GM12878 (cell line): ENCODE measurements at regions not wholly inside any gene's neighbourhood (a gene's known extent, or its start where the extent isn't known, plus 50 kb on each side); places are given as distances from the start of the nearest gene placed in this dataset.

Experiments used
- ATAC-seq: fragments of 200-7000 bp; cut with Tn5 transposase; 3 replicates; pipeline ENCODE4 v1.9.1; 2020; ENCODE audit warnings: mild to moderate bottlenecking, moderate library complexity
- BruUV-seq: library from RNA; stranded (reverse); fragments of 400-500 nt; replicated peaks from 2 replicates; lab custom pipeline; 2021; lab: Mats Ljungman, UMichigan
- CTCF ChIA-PET: fragments of 300-600 bp; sonication (Branson Sonifier 250); formaldehyde crosslinking; extraction: SDS; loops from one replicate; lab custom pipeline; 2021; ENCODE audit warnings: inconsistent platforms; lab: Yijun Ruan, JAX
- POLR2A ChIA-PET: fragments of 350-600 bp; formaldehyde crosslinking; extraction: SDS; loops from one replicate; lab custom pipeline; 2021; ENCODE audit warnings: inconsistent platforms; lab: Charles Lee
- RAD21 ChIA-PET: fragments of 300-600 bp; sonication (Branson Sonifier 250); formaldehyde crosslinking; loops from one replicate; lab custom pipeline; 2023; ENCODE audit warnings: antibody characterized with exemption; ENCODE audit not compliant: unreplicated experiment; lab: Charles Lee
- SMC1A ChIA-PET: fragments of 300-600 bp; sonication (Branson Sonifier 250); formaldehyde crosslinking; loops from one replicate; lab custom pipeline; 2023; ENCODE audit not compliant: unreplicated experiment, uncharacterized antibody; lab: Charles Lee
- DNase-seq: peaks from one replicate; pipeline ENCODE4 v3.0.0-alpha.2; 2011; ENCODE audit warnings: low read depth, low spot score
- FAIRE-seq: peaks from 3 replicates; lab custom pipeline; 2011; peaks lifted over from hg19 to GRCh38; lab: Jason Lieb, UNC
- H2AFZ ChIP-seq: 2 replicates; pipeline ENCODE4 v1.6.0; 2011; ENCODE audit warnings: low read depth, low read length, control low read depth; ENCODE audit not compliant: control insufficient read depth
- H3K27ac ChIP-seq: 2 replicates; pipeline ENCODE4 v1.5.1; 2011; ENCODE audit warnings: control low read depth; ENCODE audit not compliant: control insufficient read depth, insufficient read depth
- H3K27me3 ChIP-seq, 2 experiments: replicated peaks in 1 of 2; 2 replicates each; pipeline versions ENCODE4 v1.6.0 to v1.6.1; 2011; ENCODE audit warnings: low read length in 1 of 2; ENCODE audit not compliant: control insufficient read depth in 2 of 2, insufficient read depth in 2 of 2
- H3K36me3 ChIP-seq, 2 experiments: 2 replicates each; pipeline ENCODE4 v1.5.1; 2011; ENCODE audit warnings: low read length in 1 of 2; ENCODE audit not compliant: control insufficient read depth in 2 of 2, insufficient read depth in 2 of 2
- H3K4me1 ChIP-seq: 2 replicates; pipeline ENCODE4 v1.6.1; 2011; ENCODE audit warnings: mild to moderate bottlenecking, low read length, moderate library complexity, mixed read lengths; ENCODE audit not compliant: control insufficient read depth, insufficient read depth
- H3K4me2 ChIP-seq: 2 replicates; pipeline ENCODE4 v1.6.0; 2011; ENCODE audit warnings: control low read depth; ENCODE audit not compliant: control insufficient read depth, insufficient read depth
- H3K4me3 ChIP-seq: fragments of 200-600 bp; sonication (generic); 2 replicates; pipeline ENCODE4 v1.5.1; 2016
- H3K79me2 ChIP-seq: 2 replicates; pipeline ENCODE4 v1.6.0; 2011; ENCODE audit warnings: low read length; ENCODE audit not compliant: control insufficient read depth, insufficient read depth
- H3K9ac ChIP-seq: 2 replicates; pipeline ENCODE4 v1.8.0; 2011; ENCODE audit warnings: low read length, control low read depth, mixed read lengths; ENCODE audit not compliant: control insufficient read depth, insufficient read depth
- H3K9me3 ChIP-seq: replicated peaks from 3 replicates; pipeline ENCODE4 v1.5.1; 2011; ENCODE audit warnings: mild to moderate bottlenecking, low read length; ENCODE audit not compliant: control insufficient read depth, insufficient read depth
- H4K20me1 ChIP-seq: 2 replicates; pipeline ENCODE4 v1.6.0; 2011; ENCODE audit not compliant: control insufficient read depth, insufficient read depth
- ATF7 ChIP-seq: fragments of 450-650 bp; IDR thresholded peaks from 2 replicates; pipeline ENCODE4 v1.6.1; 2016; ENCODE audit warnings: low read depth, mild to moderate bottlenecking
- CREM ChIP-seq: IDR thresholded peaks from 2 replicates; pipeline ENCODE4 v1.6.1; 2014; ENCODE audit warnings: antibody characterized with exemption, low read depth
- EGR1 ChIP-seq, 2 experiments: IDR thresholded peaks; 1 replicate in 1 of 2; 2 replicates in 1 of 2; pipeline ENCODE4 v1.6.1; 2011 to 2012; ENCODE audit warnings: low read depth in 2 of 2, low read length in 2 of 2, borderline replicate concordance in 1 of 2, mild to moderate bottlenecking in 1 of 2, moderate library complexity in 1 of 2
- JUNB ChIP-seq: IDR thresholded peaks from 2 replicates; pipeline ENCODE4 v1.6.1; 2016; ENCODE audit warnings: antibody characterized with exemption, mild to moderate bottlenecking
- JUND ChIP-seq: IDR thresholded peaks from 2 replicates; pipeline ENCODE4 v1.6.1; 2012; ENCODE audit warnings: low read depth, mild to moderate bottlenecking, low read length, improper control_type of control experiment, moderate library complexity
- MTA2 ChIP-seq: fragments of 450-650 bp; IDR thresholded peaks from 2 replicates; pipeline ENCODE4 v1.6.1; 2016; ENCODE audit warnings: low read depth, mild to moderate bottlenecking, moderate library complexity
- NBN ChIP-seq: fragments of 450-650 bp; IDR thresholded peaks from 2 replicates; pipeline ENCODE4 v1.6.1; 2016
- POLR2AphosphoS2 ChIP-seq: IDR thresholded peaks from 2 replicates; pipeline ENCODE4 v1.6.1; 2011; ENCODE audit warnings: low read depth, mild to moderate bottlenecking, low read length, improper control_type of control experiment, moderate library complexity
- RAD51 ChIP-seq: fragments of 450-650 bp; IDR thresholded peaks from 2 replicates; pipeline ENCODE4 v1.6.1; 2016; ENCODE audit warnings: moderate library complexity, mild to moderate bottlenecking, inconsistent platforms
- RUNX3 ChIP-seq: IDR thresholded peaks from 2 replicates; pipeline ENCODE4 v1.6.1; 2012; ENCODE audit warnings: low read length, inconsistent platforms
- SPI1 ChIP-seq: IDR thresholded peaks from 2 replicates; pipeline ENCODE4 v1.6.1; 2011; ENCODE audit warnings: low read depth, mild to moderate bottlenecking, low read length, moderate library complexity, borderline replicate concordance; ENCODE audit not compliant: insufficient read depth
- SRF ChIP-seq, 2 experiments: IDR thresholded peaks; 2 replicates each; pipeline ENCODE4 v1.6.1; 2011; ENCODE audit warnings: low read depth in 2 of 2, low read length in 2 of 2, mild to moderate bottlenecking in 1 of 2, moderate library complexity in 1 of 2
- TCF12 ChIP-seq: IDR thresholded peaks from 2 replicates; pipeline ENCODE4 v1.6.1; 2011; ENCODE audit warnings: low read depth, mild to moderate bottlenecking, low read length
- ZNF384 ChIP-seq: IDR thresholded peaks from 2 replicates; pipeline ENCODE4 v1.6.1; 2012; ENCODE audit warnings: low read depth, mild to moderate bottlenecking, low read length, improper control_type of control experiment, borderline replicate concordance
- WGBS: methylation state at CpG from one replicate; pipeline ENCODE4 v1.1.6; 2016; ENCODE audit warnings: low lambda C conversion rate; ENCODE audit not compliant: insufficient replicate concordance, insufficient coverage; ENCODE audit errors: missing lambda C conversion rate; 5-methylcytosine and 5-hydroxymethylcytosine counted together
- in situ Hi-C: fragments of 300-500 bp; cut with MboI; formaldehyde crosslinking; loops from 9 replicates; pipeline ENCODE4 v1.14.3; 2018; ENCODE audit warnings: mixed read lengths
- intact Hi-C: fragments of 100-400 bp; cut with micrococcal nuclease; formaldehyde crosslinking; loops from one replicate; pipeline ENCODE4 v1.14.2; 2022; ENCODE audit not compliant: unreplicated experiment
- TF ChIP-seq, protein P1 (sequence below): fragments of 450-650 bp; formaldehyde crosslinking; IDR thresholded peaks from 2 replicates; pipeline ENCODE4 v1.4.0; 2020; ENCODE audit warnings: mild to moderate bottlenecking, moderate library complexity
- TF ChIP-seq, protein P2 (sequence below): IDR thresholded peaks from 2 replicates; pipeline ENCODE4 v1.6.1; 2011; ENCODE audit warnings: borderline replicate concordance, low read depth, mild to moderate bottlenecking, moderate library complexity, low read length; ENCODE audit not compliant: insufficient read depth, poor library complexity, severe bottlenecking
- TF ChIP-seq, protein P3 (sequence below): fragments of 450-650 bp; IDR thresholded peaks from 2 replicates; pipeline ENCODE4 v1.6.1; 2017; ENCODE audit warnings: low read depth, mild to moderate bottlenecking, moderate library complexity

DNA sequence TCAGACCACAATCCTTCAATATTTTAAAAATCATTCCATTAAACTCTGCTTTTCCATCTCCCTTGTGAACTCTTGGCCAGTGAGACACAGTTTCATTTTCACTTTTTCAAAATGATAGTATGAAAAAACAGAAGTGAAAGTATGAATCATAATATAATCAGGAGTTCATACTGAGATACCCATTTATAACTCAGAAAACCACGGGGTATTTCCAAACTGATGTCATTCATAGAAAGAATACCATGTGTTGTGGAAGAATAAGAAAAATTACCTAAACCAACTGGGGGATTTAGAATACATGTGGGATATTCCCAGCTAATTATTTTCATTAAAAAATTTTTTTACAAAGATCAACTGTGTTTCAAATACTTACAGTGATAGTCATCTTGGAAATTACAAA lies 149.9 kb downstream of the MRPL39 start:
- RAD21 ChIA-PET = interaction anchor here (1.0 to 3.8 kb wide), 5 partner anchors 29 to 104 kb away, joined by 4 to 48 read pairs (median 20); no protein-coding TSS in a partner anchor
- DNase-seq = peak; percentile 83
- TF ChIP-seq, protein P1, sequence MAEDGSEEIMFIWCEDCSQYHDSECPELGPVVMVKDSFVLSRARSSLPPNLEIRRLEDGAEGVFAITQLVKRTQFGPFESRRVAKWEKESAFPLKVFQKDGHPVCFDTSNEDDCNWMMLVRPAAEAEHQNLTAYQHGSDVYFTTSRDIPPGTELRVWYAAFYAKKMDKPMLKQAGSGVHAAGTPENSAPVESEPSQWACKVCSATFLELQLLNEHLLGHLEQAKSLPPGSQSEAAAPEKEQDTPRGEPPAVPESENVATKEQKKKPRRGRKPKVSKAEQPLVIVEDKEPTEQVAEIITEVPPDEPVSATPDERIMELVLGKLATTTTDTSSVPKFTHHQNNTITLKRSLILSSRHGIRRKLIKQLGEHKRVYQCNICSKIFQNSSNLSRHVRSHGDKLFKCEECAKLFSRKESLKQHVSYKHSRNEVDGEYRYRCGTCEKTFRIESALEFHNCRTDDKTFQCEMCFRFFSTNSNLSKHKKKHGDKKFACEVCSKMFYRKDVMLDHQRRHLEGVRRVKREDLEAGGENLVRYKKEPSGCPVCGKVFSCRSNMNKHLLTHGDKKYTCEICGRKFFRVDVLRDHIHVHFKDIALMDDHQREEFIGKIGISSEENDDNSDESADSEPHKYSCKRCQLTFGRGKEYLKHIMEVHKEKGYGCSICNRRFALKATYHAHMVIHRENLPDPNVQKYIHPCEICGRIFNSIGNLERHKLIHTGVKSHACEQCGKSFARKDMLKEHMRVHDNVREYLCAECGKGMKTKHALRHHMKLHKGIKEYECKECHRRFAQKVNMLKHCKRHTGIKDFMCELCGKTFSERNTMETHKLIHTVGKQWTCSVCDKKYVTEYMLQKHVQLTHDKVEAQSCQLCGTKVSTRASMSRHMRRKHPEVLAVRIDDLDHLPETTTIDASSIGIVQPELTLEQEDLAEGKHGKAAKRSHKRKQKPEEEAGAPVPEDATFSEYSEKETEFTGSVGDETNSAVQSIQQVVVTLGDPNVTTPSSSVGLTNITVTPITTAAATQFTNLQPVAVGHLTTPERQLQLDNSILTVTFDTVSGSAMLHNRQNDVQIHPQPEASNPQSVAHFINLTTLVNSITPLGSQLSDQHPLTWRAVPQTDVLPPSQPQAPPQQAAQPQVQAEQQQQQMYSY = 0 out of 2 replicates have a peak, but pooled peaks have one; percentile 21
- TF ChIP-seq RUNX3 = peak; percentile 100
- TF ChIP-seq ATF7 = peak; percentile 99
- no peak for TF ChIP-seq POLR2AphosphoS2
- peak; percentile 100 for TF ChIP-seq JUNB
- TF ChIP-seq JUND = peak; percentile 91
- no peak for TF ChIP-seq EGR1 (IDR thresholded peaks at IDR 0.05; ENCODE audit: borderline replicate concordance in 1 of 2, low read depth in 2 of 2, low read length in 2 of 2)
- TF ChIP-seq NBN = peak; percentile 71; the same call in 1 of the 2 replicates
- 0 out of 2 replicates have a peak, but pooled peaks have one; percentile 49 for TF ChIP-seq TCF12
- TF ChIP-seq ZNF384 = peak; percentile 50; the same call in 1 of the 2 replicates
- TF ChIP-seq, protein P2, sequence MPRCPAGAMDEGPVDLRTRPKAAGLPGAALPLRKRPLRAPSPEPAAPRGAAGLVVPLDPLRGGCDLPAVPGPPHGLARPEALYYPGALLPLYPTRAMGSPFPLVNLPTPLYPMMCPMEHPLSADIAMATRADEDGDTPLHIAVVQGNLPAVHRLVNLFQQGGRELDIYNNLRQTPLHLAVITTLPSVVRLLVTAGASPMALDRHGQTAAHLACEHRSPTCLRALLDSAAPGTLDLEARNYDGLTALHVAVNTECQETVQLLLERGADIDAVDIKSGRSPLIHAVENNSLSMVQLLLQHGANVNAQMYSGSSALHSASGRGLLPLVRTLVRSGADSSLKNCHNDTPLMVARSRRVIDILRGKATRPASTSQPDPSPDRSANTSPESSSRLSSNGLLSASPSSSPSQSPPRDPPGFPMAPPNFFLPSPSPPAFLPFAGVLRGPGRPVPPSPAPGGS = peak; percentile 98
- TF ChIP-seq MTA2 = no peak
- peak; percentile 94 for TF ChIP-seq SPI1
- TF ChIP-seq CREM = peak; percentile 97
- peak; percentile 73 for TF ChIP-seq RAD51
- TF ChIP-seq SRF (IDR thresholded peaks at IDR 0.05; ENCODE audit: low read depth in 2 of 2, low read length in 2 of 2) = peak in 1 of 2 experiments; percentile 64; a peak in 1 of 4 replicates
- TF ChIP-seq, protein P3, sequence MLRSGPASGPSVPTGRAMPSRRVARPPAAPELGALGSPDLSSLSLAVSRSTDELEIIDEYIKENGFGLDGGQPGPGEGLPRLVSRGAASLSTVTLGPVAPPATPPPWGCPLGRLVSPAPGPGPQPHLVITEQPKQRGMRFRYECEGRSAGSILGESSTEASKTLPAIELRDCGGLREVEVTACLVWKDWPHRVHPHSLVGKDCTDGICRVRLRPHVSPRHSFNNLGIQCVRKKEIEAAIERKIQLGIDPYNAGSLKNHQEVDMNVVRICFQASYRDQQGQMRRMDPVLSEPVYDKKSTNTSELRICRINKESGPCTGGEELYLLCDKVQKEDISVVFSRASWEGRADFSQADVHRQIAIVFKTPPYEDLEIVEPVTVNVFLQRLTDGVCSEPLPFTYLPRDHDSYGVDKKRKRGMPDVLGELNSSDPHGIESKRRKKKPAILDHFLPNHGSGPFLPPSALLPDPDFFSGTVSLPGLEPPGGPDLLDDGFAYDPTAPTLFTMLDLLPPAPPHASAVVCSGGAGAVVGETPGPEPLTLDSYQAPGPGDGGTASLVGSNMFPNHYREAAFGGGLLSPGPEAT = peak; percentile 100

More for the DNA sequence above, 149.9 kb downstream of the MRPL39 start:
- no peaks in the 10 kb centered on the region for H4K20me1 ChIP-seq
- ATAC-seq (peak; percentile 60), FAIRE-seq (no peak)
- peaks cover 52% of the 10 kb centered on the region for H3K4me1 ChIP-seq
- H2AFZ ChIP-seq = no peak overlapping the region
- no peaks in the 10 kb centered on the region for H3K27me3 ChIP-seq
- peak overlapping the region; percentile 62; the same call in 1 of the 2 replicates for H3K4me2 ChIP-seq
- in situ Hi-C loops (no loop called here), intact Hi-C loops (loop anchor here (1.0 kb wide), 5 partner anchors 29 to 105 kb away; no protein-coding TSS in a partner anchor)
- WGBS = 4% methylated on average over 1 of the region's 1 CpG
- CTCF ChIA-PET = interaction anchor here (1.0 kb wide), 1 partner anchor 34 kb away, joined by 3 read pairs; no protein-coding TSS in a partner anchor
- peaks cover 35% of the 10 kb centered on the region for H3K79me2 ChIP-seq
- peaks cover 17% of the 10 kb centered on the region for H3K9me3 ChIP-seq
- peak overlapping the region; percentile 98 for H3K27ac ChIP-seq
- H3K4me3 ChIP-seq = no peak overlapping the region
- H3K9ac ChIP-seq = peak overlapping the region; percentile 71
- no TSS peak for BruUV-seq
- no peaks in the 10 kb centered on the region for H3K36me3 ChIP-seq
- SMC1A ChIA-PET = interaction anchor here (0.7 to 5.5 kb wide), 10 partner anchors 9 to 111 kb away, joined by 3 to 61 read pairs (median 6); no protein-coding TSS in a partner anchor
- POLR2A ChIA-PET = interaction anchor here (1.0 to 4.6 kb wide), 3 partner anchors 32 to 117 kb away, joined by 3 to 51 read pairs (median 3); no protein-coding TSS in a partner anchor
